Osteoblast (primary cell): ENCODE measurements at regions not wholly inside any gene's neighbourhood (a gene's known extent, or its start where the extent isn't known, plus 50 kb on each side); places are given as distances from the start of the nearest gene placed in this dataset.

Source experiments
- DNase-seq: peaks from one replicate; pipeline ENCODE4 v3.0.0; 2011; ENCODE audit warnings: low spot score, mixed read lengths; ENCODE audit not compliant: insufficient read length; ENCODE audit errors: missing footprints
- H2AFZ ChIP-seq: 2 replicates; pipeline ENCODE4 v1.6.0; 2011; ENCODE audit warnings: mild to moderate bottlenecking, low read length
- H3K27ac ChIP-seq: 2 replicates; pipeline ENCODE4 v1.5.1; 2011; ENCODE audit warnings: mild to moderate bottlenecking, low read depth, low read length, moderate library complexity
- H3K27me3 ChIP-seq: 2 replicates; pipeline ENCODE4 v1.6.0; 2012; ENCODE audit warnings: mild to moderate bottlenecking, control low read depth, inconsistent platforms, low read length, moderate library complexity; ENCODE audit not compliant: insufficient read depth
- H3K36me3 ChIP-seq: 2 replicates; pipeline ENCODE4 v1.5.1; 2011; ENCODE audit warnings: mild to moderate bottlenecking, low read length, control low read depth, moderate library complexity; ENCODE audit not compliant: insufficient read depth
- H3K4me1 ChIP-seq: 2 replicates; pipeline ENCODE4 v1.5.1; 2011; ENCODE audit warnings: mild to moderate bottlenecking, low read length, control low read depth, moderate library complexity; ENCODE audit not compliant: insufficient read depth
- H3K4me2 ChIP-seq: 2 replicates; pipeline ENCODE4 v1.6.0; 2011; ENCODE audit warnings: mild to moderate bottlenecking, low read length; ENCODE audit not compliant: insufficient read depth
- H3K4me3 ChIP-seq: fragments of 200-600 bp; sonication (generic); 3 replicates; pipeline ENCODE4 v1.5.1; 2012; ENCODE audit warnings: mild to moderate bottlenecking, low read length, inconsistent platforms; ENCODE audit not compliant: insufficient read depth
- H3K79me2 ChIP-seq: 2 replicates; pipeline ENCODE4 v1.6.0; 2012; ENCODE audit warnings: mild to moderate bottlenecking, low read length, control low read depth, inconsistent platforms; ENCODE audit not compliant: insufficient read depth
- H3K9me3 ChIP-seq: 2 replicates; pipeline ENCODE4 v1.5.1; 2011; ENCODE audit warnings: low read depth, low read length, control low read depth
- H4K20me1 ChIP-seq: 2 replicates; pipeline ENCODE4 v1.6.0; 2012; ENCODE audit warnings: mild to moderate bottlenecking, low read length, control low read depth; ENCODE audit not compliant: insufficient read depth
- TF ChIP-seq, protein P1 (sequence below): IDR thresholded peaks from 2 replicates; pipeline ENCODE4 v1.5.1; 2011; ENCODE audit warnings: mild to moderate bottlenecking, low read depth, low read length, moderate library complexity; ENCODE audit errors: extremely low read depth

DNA sequence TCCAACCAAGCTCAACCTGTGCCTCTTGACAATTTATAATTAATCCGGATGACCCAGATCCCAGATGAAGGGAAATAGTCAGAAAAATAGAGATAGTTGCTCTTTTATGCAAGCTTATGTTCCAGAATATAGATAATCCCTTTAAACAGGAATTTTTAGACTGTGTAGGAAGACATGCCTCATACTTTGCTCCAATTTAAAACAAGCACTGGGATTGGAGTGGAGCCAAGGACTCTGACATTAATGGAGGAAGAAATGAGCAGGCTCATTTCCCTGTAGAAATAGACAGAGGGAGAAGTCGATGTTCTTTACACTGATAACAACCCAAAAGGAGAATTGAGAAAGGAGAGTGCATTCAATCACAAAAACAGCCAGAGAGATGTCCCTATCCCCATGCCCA lies 70.1 kb upstream of the LRRC55 start:
- DNase-seq, result no peak
- H3K27me3 ChIP-seq, result peaks cover 19% of the 10 kb centered on the region
- H3K79me2 ChIP-seq, result no peaks in the 10 kb centered on the region
- TF ChIP-seq, protein P1, sequence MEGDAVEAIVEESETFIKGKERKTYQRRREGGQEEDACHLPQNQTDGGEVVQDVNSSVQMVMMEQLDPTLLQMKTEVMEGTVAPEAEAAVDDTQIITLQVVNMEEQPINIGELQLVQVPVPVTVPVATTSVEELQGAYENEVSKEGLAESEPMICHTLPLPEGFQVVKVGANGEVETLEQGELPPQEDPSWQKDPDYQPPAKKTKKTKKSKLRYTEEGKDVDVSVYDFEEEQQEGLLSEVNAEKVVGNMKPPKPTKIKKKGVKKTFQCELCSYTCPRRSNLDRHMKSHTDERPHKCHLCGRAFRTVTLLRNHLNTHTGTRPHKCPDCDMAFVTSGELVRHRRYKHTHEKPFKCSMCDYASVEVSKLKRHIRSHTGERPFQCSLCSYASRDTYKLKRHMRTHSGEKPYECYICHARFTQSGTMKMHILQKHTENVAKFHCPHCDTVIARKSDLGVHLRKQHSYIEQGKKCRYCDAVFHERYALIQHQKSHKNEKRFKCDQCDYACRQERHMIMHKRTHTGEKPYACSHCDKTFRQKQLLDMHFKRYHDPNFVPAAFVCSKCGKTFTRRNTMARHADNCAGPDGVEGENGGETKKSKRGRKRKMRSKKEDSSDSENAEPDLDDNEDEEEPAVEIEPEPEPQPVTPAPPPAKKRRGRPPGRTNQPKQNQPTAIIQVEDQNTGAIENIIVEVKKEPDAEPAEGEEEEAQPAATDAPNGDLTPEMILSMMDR, result no peak
- no peaks in the 10 kb centered on the region for H4K20me1 ChIP-seq
- no peak overlapping the region for H3K4me3 ChIP-seq
- no peaks in the 10 kb centered on the region for H3K36me3 ChIP-seq
- H3K4me1 ChIP-seq, result no peaks in the 10 kb centered on the region
- H3K4me2 ChIP-seq, result no peak overlapping the region
- no peak overlapping the region for H2AFZ ChIP-seq
- H3K9me3 ChIP-seq, result no peaks in the 10 kb centered on the region
- H3K27ac ChIP-seq, result no peak overlapping the region

DNA sequence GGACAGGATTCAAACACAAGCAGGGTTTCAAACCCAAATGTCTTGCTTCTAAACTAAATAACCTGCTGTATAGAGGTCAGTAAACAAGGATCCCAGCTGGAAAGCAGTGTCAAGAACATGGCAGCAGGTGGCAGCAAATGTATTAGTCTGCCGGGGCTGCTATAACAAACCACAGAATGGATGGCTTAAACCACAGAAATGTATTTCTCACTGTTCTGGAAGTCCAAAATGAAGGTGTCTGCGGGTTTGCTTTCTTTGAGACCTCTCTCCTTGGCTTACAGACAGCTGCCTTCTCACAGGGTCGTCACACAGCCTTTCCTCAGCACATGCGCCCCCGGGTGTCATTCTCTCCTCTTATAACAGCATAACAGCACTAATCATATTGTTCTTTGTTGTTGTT lies 65.1 kb upstream of the LRRC55 start:
- no peak overlapping the region for H2AFZ ChIP-seq
- H3K79me2 ChIP-seq, result no peaks in the 10 kb centered on the region
- no peak overlapping the region for H3K4me2 ChIP-seq
- no peaks in the 10 kb centered on the region for H3K4me1 ChIP-seq
- DNase-seq, result peak; percentile 22
- no peaks in the 10 kb centered on the region for H3K36me3 ChIP-seq
- H3K27ac ChIP-seq, result no peak overlapping the region
- no peaks in the 10 kb centered on the region for H4K20me1 ChIP-seq
- no peaks in the 10 kb centered on the region for H3K9me3 ChIP-seq
- no peak overlapping the region for H3K4me3 ChIP-seq
- H3K27me3 ChIP-seq, result peaks cover 19% of the 10 kb centered on the region
- TF ChIP-seq, protein P1, result peak; percentile 57

DNA sequence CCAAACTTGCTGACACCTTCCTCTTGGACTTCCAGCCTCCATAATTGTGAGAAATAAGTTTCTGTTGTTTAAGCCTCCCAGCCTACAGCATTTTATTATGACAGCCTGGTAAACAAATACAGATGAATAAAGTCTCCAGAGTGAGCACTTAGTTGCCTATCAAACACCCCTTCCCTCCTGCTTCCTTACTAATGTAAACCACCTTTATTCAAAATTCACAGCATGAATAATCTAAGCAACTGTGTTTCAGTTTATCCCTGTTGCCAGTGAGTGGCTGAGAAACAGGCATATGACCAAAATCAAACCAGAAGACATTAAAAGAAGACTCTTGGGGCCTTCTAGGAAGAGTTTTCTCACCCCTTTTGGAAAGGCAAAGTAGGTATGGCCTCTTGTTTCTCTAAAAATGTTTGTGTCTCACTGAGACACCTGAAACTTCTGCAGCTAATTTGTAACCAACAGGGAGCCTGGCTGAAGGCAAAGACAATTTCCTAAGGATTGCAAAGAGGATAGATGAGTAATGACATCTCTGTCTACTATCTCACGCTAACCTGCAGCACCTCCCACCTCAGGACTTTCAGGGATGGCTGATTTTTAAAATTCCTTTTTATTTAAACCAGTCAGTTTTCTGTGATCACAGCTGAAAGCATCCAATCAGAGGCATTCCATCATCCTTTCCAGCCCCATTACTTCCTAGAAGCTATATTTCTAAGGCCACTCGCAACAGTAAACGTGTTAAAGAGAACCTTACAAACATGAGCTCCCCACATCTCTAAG lies 61.4 kb upstream of the LRRC55 start:
- no peaks in the 10 kb centered on the region for H3K79me2 ChIP-seq

DNA sequence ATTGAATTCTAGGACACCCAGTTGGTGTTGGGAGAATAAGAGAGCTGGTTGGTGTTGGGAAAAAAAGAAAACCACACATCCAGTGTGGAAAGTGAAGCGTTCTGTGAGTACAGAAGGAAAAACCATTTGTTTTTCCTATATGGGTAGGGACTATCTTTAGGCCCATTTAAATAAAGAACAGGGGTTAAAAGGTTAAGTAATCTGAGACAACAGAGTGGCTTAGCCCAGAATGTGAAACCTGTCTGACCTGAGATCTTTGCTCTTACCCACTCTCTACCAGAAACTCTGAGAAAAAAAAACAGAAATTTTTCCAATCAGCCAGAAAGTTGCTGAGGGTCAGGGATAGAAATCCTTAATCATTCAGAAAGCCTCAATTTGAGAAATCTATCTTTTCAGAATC lies 59.8 kb upstream of the LRRC55 start:
- Histone ChIP-seq H3K9me3 (no peaks in the 10 kb centered on the region), H3K4me1 (no peaks in the 10 kb centered on the region), H3K36me3 (no peaks in the 10 kb centered on the region), H4K20me1 (no peaks in the 10 kb centered on the region), H3K27me3 (peaks cover 14% of the 10 kb centered on the region), H3K79me2 (no peaks in the 10 kb centered on the region), H3K27ac (no peak overlapping the region), H2AFZ (no peak overlapping the region), H3K4me3 (no peak overlapping the region), H3K4me2 (no peak overlapping the region)
- no peak for DNase-seq
- TF ChIP-seq, protein P1, result no peak

More for the DNA sequence above, 61.4 kb upstream of the LRRC55 start:
- Histone ChIP-seq H3K36me3 (no peaks in the 10 kb centered on the region), H3K4me3 (no peak overlapping the region), H3K4me1 (no peaks in the 10 kb centered on the region), H4K20me1 (no peaks in the 10 kb centered on the region), H3K27ac (no peak overlapping the region), H3K27me3 (peaks cover 13% of the 10 kb centered on the region), H3K9me3 (no peaks in the 10 kb centered on the region), H3K4me2 (no peak overlapping the region), H2AFZ (no peak overlapping the region)
- TF ChIP-seq, protein P1, result no peak
- DNase-seq, result no peak
